ENCODE measurements at regions not wholly inside any gene's neighbourhood (a gene's known extent, or its start where the extent isn't known, plus 50 kb on each side); places are given as distances from the start of the nearest gene placed in this dataset.

DNA sequence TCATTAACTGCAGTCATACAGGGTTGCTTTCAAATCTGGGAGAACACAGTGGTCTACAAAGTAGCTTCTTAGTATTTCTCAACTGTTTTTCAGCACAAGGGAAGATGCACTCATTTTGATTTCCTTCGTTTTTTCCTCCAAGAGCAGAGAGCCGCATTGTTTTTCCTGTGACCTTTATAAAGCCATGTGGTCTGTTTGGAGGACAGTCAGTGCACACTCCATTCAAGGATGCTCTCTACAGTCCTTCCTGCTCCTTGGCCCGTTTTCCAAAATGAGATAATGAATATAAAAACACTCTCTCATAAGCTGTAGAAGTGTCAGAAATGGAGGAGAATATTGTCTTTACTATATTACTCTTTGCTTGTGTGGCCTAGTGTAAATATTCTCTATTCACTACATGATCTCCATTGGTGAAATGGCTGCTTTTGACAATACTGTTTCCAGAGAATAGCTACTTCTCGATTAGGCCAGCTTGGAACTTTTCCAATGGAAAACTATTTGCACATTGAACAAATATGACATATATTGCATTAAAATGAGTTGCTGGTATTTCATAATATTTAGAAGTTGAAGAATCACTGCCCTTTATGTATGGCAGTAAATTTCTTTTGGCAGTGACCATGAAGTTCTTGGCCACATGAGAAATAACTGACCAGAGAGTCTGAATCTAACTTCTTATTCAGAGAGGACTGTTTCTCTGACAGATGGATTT is 393.1 kb upstream of the RGS6 start:
- TF ChIP-seq, protein P1, sequence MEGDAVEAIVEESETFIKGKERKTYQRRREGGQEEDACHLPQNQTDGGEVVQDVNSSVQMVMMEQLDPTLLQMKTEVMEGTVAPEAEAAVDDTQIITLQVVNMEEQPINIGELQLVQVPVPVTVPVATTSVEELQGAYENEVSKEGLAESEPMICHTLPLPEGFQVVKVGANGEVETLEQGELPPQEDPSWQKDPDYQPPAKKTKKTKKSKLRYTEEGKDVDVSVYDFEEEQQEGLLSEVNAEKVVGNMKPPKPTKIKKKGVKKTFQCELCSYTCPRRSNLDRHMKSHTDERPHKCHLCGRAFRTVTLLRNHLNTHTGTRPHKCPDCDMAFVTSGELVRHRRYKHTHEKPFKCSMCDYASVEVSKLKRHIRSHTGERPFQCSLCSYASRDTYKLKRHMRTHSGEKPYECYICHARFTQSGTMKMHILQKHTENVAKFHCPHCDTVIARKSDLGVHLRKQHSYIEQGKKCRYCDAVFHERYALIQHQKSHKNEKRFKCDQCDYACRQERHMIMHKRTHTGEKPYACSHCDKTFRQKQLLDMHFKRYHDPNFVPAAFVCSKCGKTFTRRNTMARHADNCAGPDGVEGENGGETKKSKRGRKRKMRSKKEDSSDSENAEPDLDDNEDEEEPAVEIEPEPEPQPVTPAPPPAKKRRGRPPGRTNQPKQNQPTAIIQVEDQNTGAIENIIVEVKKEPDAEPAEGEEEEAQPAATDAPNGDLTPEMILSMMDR (IDR thresholded peaks at IDR 0.05) = no peak
- no peaks in the 10 kb centered on the region for H3K36me3 Mint-ChIP-seq (ENCODE audit: low read depth)
- no peaks in the 10 kb centered on the region for H3K9me3 Mint-ChIP-seq (ENCODE audit: low read depth)
- H3K4me1 Mint-ChIP-seq (ENCODE audit: low read depth) = peaks cover 81% of the 10 kb centered on the region
- no peak for DNase-seq (ENCODE audit: low spot score)
- H3K4me3 Mint-ChIP-seq (ENCODE audit: unreplicated experiment) = peak overlapping the region; percentile 52
- peak overlapping the region; percentile 91 for H3K27ac Mint-ChIP-seq (ENCODE audit: unreplicated experiment)
- no peaks in the 10 kb centered on the region for H3K27me3 Mint-ChIP-seq (ENCODE audit: low read depth)

DNA sequence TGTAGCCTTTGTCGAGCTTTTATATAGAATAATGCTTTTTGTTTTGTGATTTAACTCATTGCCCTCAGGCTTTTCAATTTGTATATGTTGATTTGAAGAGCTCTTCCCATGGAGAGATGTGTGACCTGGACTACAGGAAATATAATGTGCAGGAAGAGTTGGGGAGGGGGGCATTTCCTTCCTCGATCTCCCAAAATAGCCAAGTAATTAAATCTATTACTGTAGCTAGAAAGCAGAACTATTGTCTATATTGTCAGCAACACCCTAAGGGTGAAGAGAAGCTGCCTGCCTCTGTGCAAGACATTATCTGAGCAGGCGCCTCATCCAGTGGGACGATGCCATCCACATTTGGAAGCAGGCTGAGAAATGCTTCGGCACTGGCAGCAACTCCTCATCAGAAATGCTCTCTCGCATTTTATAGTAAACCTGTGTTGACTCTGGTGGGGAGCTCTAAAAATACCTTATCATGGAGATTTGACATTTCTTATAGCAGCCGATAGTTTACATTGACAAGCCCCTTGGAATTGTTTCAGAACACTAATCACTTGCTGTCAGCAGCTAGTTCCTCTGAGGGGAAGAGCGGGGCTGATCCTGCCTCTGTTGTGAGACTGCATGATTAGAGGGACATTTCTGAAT is 392.5 kb upstream of the RGS6 start:
- DNase-seq (ENCODE audit: low spot score) = no peak
- no peaks in the 10 kb centered on the region for H3K9me3 Mint-ChIP-seq (ENCODE audit: low read depth)
- no peaks in the 10 kb centered on the region for H3K36me3 Mint-ChIP-seq (ENCODE audit: low read depth)
- peak overlapping the region; percentile 91 for H3K27ac Mint-ChIP-seq (ENCODE audit: unreplicated experiment)
- H3K4me1 Mint-ChIP-seq (ENCODE audit: low read depth) = peaks cover 74% of the 10 kb centered on the region
- peak overlapping the region; percentile 52 for H3K4me3 Mint-ChIP-seq (ENCODE audit: unreplicated experiment)
- TF ChIP-seq, protein P1 (IDR thresholded peaks at IDR 0.05) = no peak
- H3K27me3 Mint-ChIP-seq (ENCODE audit: low read depth) = no peaks in the 10 kb centered on the region

DNA sequence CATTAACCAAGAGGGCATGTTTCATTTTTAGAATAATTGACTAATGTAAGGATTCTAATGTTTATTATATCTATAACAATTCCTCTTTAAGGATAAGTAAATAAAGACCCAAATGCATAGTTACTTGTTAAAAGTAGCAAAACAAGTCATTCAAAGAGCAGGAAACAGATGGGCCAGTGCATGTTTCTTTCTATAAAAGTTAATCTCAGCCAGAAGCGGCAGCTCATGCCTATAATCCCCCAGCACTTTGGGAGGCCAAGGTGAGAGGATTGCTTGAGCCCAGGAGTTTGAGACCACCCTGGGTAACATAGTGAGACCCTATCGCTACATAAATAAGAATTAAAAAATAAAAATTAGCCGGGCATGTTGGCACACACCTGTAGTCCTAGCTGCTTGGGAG is 391.0 kb upstream of the RGS6 start:
- Mint-ChIP-seq H3K4me1 (ENCODE audit: low read depth) (peaks cover 60% of the 10 kb centered on the region), H3K4me3 (ENCODE audit: unreplicated experiment) (no peak overlapping the region), H3K27me3 (ENCODE audit: low read depth) (no peaks in the 10 kb centered on the region), H3K36me3 (ENCODE audit: low read depth) (no peaks in the 10 kb centered on the region), H3K9me3 (ENCODE audit: low read depth) (no peaks in the 10 kb centered on the region), H3K27ac (ENCODE audit: unreplicated experiment) (peak overlapping the region; percentile 17)
- no peak for DNase-seq (ENCODE audit: low spot score)
- TF ChIP-seq, protein P1 (IDR thresholded peaks at IDR 0.05) = no peak

DNA sequence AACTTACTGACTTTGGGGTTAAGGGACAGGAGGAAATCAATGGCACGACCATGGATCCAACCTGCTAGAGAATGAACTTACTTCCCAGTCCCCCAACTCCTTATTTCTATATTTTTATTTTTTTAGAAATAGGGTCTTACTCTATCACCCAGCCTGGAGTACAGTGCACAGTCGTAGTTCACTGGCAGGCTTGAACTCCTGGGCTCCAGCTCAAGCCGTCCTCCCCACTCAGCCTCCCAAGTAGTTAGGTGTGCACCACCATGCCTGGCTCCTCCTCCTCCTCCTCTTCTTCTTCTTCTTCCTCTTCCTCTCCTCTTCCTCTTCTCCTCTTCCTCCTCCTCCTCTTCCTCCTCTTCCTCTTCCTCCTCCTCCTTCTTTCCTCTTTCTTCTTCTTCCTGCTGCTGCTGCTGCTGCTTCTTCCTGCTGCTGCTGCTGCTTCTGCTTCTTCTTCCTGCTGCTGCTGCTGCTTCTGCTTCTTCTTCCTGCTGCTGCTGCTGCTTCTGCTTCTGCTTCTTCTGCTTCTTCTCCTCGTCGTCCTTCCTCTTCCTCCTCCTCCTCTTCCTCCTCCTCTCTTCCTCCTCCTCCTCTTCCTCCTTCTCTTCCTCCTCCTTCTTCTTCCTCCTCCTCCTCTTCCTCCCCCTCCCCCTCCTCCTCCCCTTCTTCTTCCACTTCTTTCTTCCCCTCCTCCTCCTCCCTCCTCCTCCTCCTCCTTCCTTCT is 390.1 kb upstream of the RGS6 start:
- H3K27me3 Mint-ChIP-seq (ENCODE audit: low read depth) = no peaks in the 10 kb centered on the region
- DNase-seq (ENCODE audit: low spot score) = no peak
- H3K9me3 Mint-ChIP-seq (ENCODE audit: low read depth) = no peaks in the 10 kb centered on the region
- TF ChIP-seq, protein P1 (IDR thresholded peaks at IDR 0.05) = no peak
- no peak overlapping the region for H3K4me3 Mint-ChIP-seq (ENCODE audit: unreplicated experiment)
- peaks cover 52% of the 10 kb centered on the region for H3K4me1 Mint-ChIP-seq (ENCODE audit: low read depth)
- H3K36me3 Mint-ChIP-seq (ENCODE audit: low read depth) = no peaks in the 10 kb centered on the region
- no peak overlapping the region for H3K27ac Mint-ChIP-seq (ENCODE audit: unreplicated experiment)

DNA sequence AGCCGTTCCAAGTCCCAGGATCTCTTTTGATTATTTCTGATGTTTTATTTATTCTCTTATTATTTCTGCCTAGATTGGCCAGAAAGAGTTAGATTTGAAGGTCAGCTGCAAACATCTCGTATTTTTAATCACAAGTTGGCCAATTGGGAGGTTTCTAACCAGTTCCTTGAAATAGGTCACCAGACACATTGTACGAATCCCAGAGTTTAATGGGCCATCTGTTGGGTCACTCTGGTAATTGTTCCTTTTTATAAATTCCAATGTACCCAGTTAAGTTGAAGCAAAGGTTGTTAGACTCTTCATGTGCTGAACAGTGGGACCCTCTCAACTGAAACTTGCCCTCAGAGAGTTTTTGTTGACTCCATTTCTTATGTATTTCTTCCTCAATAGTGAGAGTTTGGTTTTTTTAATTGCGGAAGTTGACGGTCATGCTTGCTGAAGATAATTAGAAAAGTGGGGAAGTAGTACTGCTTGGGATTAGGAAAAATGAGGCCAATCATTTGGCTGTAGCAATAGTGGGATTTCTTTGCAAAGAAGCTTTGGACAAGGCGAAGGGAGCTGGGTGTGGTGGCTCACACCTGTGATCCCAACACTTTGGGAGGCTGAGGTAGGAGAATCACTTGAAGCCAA is 382.7 kb upstream of the RGS6 start:
- H3K4me3 Mint-ChIP-seq (ENCODE audit: unreplicated experiment) = no peak overlapping the region
- no peak for DNase-seq (ENCODE audit: low spot score)
- no peak overlapping the region for H3K27ac Mint-ChIP-seq (ENCODE audit: unreplicated experiment)
- H3K36me3 Mint-ChIP-seq (ENCODE audit: low read depth) = peaks cover 2% of the 10 kb centered on the region
- H3K4me1 Mint-ChIP-seq (ENCODE audit: low read depth) = peaks cover 16% of the 10 kb centered on the region
- no peaks in the 10 kb centered on the region for H3K9me3 Mint-ChIP-seq (ENCODE audit: low read depth)
- TF ChIP-seq, protein P1 (IDR thresholded peaks at IDR 0.05) = no peak
- no peaks in the 10 kb centered on the region for H3K27me3 Mint-ChIP-seq (ENCODE audit: low read depth)
